OCI-LY1 (cell line): ENCODE measurements at regions not wholly inside any gene's neighbourhood (a gene's known extent, or its start where the extent isn't known, plus 50 kb on each side); places are given as distances from the start of the nearest gene placed in this dataset.

Source experiments
- H2AFZ ChIP-seq: fragments of 200-600 bp; sonication (generic), shearing (Covaris generic); 2 replicates; pipeline ENCODE4 v1.6.0; 2014; ENCODE audit warnings: antibody characterized with exemption, mild to moderate bottlenecking, low read length
- H3F3A ChIP-seq: fragments of 200-600 bp; sonication (generic), shearing (Covaris generic); 2 replicates; pipeline ENCODE4 v1.6.0; 2014; ENCODE audit warnings: mild to moderate bottlenecking, antibody characterized with exemption, low read length, moderate library complexity; ENCODE audit not compliant: insufficient read depth
- H3K27ac ChIP-seq: fragments of 200-600 bp; sonication (generic); 2 replicates; pipeline ENCODE4 v1.5.1; 2014; ENCODE audit warnings: low read length, mixed run types, mild to moderate bottlenecking, low read depth; ENCODE audit not compliant: poor library complexity, severe bottlenecking
- H3K27me3 ChIP-seq: fragments of 200-600 bp; sonication (generic); 2 replicates; pipeline ENCODE4 v1.6.0; 2014; ENCODE audit warnings: antibody characterized with exemption, mild to moderate bottlenecking, low read length, moderate library complexity; ENCODE audit not compliant: insufficient read depth
- H3K36me3 ChIP-seq: fragments of 200-600 bp; sonication (generic); 2 replicates; pipeline ENCODE4 v1.6.1; 2014; ENCODE audit warnings: mild to moderate bottlenecking, antibody characterized with exemption, low read length, moderate library complexity, mixed read lengths; ENCODE audit not compliant: insufficient read depth
- H3K4me1 ChIP-seq: fragments of 200-600 bp; sonication (generic); 2 replicates; pipeline ENCODE4 v1.5.1; 2014; ENCODE audit warnings: mild to moderate bottlenecking, low read length, moderate library complexity; ENCODE audit not compliant: insufficient read depth, severe bottlenecking
- H3K4me2 ChIP-seq: fragments of 200-600 bp; sonication (generic), shearing (Covaris generic); 2 replicates; pipeline ENCODE4 v1.6.1; 2014; ENCODE audit warnings: low read length
- H3K4me3 ChIP-seq: fragments of 200-600 bp; sonication (generic); 2 replicates; pipeline ENCODE4 v1.5.1; 2014; ENCODE audit warnings: low read length, low read depth, mild to moderate bottlenecking, mixed read lengths; ENCODE audit not compliant: poor library complexity, severe bottlenecking
- H3K79me2 ChIP-seq: fragments of 200-600 bp; shearing (Covaris generic); 2 replicates; pipeline ENCODE4 v1.6.1; 2016; ENCODE audit warnings: mixed run types, low read length, mixed read lengths; ENCODE audit not compliant: insufficient read depth
- H3K9ac ChIP-seq: fragments of 200-600 bp; sonication (generic), shearing (Covaris generic); 2 replicates; pipeline ENCODE4 v1.6.1; 2014; ENCODE audit warnings: mild to moderate bottlenecking, low read length, mixed read lengths
- H3K9me2 ChIP-seq: fragments of 200-600 bp; sonication (generic), shearing (Covaris generic); 2 replicates; pipeline ENCODE4 v1.6.1; 2014; ENCODE audit warnings: low read depth, mild to moderate bottlenecking, low read length, mixed read lengths
- H3K9me3 ChIP-seq: fragments of 200-600 bp; shearing (Covaris generic); 2 replicates; pipeline ENCODE4 v1.6.1; 2014; ENCODE audit warnings: low read length, mixed read lengths
- H4K20me1 ChIP-seq: fragments of 200-600 bp; sonication (generic), shearing (Covaris generic); 2 replicates; pipeline ENCODE4 v1.6.0; 2016; ENCODE audit warnings: mild to moderate bottlenecking, low read length; ENCODE audit not compliant: insufficient read depth
- EZH2 ChIP-seq: fragments of 200-600 bp; sonication (generic), shearing (Covaris generic); IDR thresholded peaks from 2 replicates; pipeline ENCODE4 v1.8.0; 2017; ENCODE audit warnings: borderline replicate concordance, mixed run types, mild to moderate bottlenecking, antibody characterized with exemption, low read length, moderate library complexity, mixed read lengths
- TF ChIP-seq, protein P1 (sequence below): fragments of 200-600 bp; sonication (generic), shearing (Covaris generic); IDR thresholded peaks from 2 replicates; pipeline ENCODE4 v1.5.1; 2017; ENCODE audit warnings: mild to moderate bottlenecking, antibody characterized with exemption, low read length, moderate library complexity, mixed read lengths

DNA sequence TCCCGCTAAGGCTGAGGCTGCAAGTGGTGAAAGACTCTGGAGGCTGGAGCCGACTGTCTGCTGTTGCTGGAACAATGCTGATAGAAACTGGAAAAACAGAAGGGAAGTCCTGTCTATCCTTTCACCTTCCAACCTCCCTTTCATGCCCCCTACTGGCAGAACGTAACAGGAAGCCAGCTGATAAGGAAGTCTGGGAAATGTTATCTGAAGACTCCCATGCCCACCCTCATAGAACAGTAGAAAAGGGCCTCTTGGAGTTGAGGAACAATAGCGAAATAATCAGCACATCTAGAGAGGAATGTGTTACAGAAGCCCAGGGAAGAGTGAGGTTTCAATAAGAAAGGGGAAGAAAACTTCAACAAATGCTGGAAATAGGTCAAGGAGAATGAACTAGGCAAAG, 117.1 kb upstream of the DKK2 start:
- Histone ChIP-seq H3K9me3 (no peaks in the 10 kb centered on the region), H3K27me3 (no peaks in the 10 kb centered on the region), H2AFZ (no peak overlapping the region), H3K9ac (no peak overlapping the region), H3K79me2 (no peaks in the 10 kb centered on the region), H4K20me1 (no peaks in the 10 kb centered on the region), H3K4me3 (no peak overlapping the region), H3K36me3 (no peaks in the 10 kb centered on the region), H3K4me2 (no peak overlapping the region), H3F3A (no peaks in the 10 kb centered on the region), H3K4me1 (no peaks in the 10 kb centered on the region), H3K27ac (no peak overlapping the region), H3K9me2 (no peaks in the 10 kb centered on the region)
- TF ChIP-seq EZH2 = no peak
- TF ChIP-seq, protein P1, sequence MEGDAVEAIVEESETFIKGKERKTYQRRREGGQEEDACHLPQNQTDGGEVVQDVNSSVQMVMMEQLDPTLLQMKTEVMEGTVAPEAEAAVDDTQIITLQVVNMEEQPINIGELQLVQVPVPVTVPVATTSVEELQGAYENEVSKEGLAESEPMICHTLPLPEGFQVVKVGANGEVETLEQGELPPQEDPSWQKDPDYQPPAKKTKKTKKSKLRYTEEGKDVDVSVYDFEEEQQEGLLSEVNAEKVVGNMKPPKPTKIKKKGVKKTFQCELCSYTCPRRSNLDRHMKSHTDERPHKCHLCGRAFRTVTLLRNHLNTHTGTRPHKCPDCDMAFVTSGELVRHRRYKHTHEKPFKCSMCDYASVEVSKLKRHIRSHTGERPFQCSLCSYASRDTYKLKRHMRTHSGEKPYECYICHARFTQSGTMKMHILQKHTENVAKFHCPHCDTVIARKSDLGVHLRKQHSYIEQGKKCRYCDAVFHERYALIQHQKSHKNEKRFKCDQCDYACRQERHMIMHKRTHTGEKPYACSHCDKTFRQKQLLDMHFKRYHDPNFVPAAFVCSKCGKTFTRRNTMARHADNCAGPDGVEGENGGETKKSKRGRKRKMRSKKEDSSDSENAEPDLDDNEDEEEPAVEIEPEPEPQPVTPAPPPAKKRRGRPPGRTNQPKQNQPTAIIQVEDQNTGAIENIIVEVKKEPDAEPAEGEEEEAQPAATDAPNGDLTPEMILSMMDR = peak; percentile 48; the same call in 1 of the 2 replicates

DNA sequence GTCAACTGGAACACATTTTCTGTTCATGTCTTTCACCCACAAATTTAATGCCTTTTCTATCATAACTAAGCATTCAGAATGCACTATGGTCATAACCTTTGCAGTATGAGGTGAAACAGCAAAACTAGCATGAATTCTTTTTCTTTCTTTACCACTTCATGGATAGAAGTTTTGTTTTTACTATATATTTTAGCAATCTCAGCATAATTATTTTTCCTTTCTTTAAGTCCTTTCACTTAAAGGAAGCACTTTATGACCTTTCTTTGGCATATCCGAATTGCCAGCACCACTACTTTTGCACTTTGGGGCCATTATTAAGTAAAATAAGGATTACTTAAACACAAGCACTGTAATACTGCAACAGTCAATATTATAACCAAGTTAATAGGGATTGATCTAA, 115.1 kb upstream of the DKK2 start:
- Histone ChIP-seq H3K4me2 (no peak overlapping the region), H3F3A (no peaks in the 10 kb centered on the region), H3K79me2 (no peaks in the 10 kb centered on the region), H3K9me2 (no peaks in the 10 kb centered on the region), H3K27me3 (no peaks in the 10 kb centered on the region), H2AFZ (no peak overlapping the region), H3K9ac (no peak overlapping the region), H3K9me3 (no peaks in the 10 kb centered on the region), H3K4me1 (no peaks in the 10 kb centered on the region), H4K20me1 (no peaks in the 10 kb centered on the region), H3K27ac (no peak overlapping the region), H3K36me3 (no peaks in the 10 kb centered on the region), H3K4me3 (no peak overlapping the region)
- no peak for TF ChIP-seq EZH2
- TF ChIP-seq, protein P1 = no peak

DNA sequence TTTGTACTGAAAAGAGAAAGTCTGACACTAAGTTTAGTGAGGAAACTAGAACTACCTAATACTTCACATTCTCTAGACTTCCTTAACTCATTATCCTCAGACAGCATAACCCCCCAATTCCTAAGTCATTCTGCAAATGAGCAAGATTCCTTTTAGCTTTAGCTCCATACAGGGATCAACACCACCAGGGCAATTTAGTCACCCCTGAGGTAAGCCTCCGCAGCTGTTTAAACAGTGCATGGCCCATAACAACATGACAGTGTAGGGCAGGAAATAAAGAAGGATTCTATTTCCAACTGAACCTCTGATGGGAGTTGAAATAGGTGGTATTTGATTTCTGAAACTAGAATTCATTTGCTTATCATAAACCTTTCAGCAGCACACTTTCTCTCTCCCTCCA, 112.8 kb upstream of the DKK2 start:
- TF ChIP-seq EZH2 = no peak
- TF ChIP-seq, protein P1 = no peak
- H3K4me1 ChIP-seq = no peaks in the 10 kb centered on the region
- no peaks in the 10 kb centered on the region for H4K20me1 ChIP-seq
- H3K79me2 ChIP-seq = no peaks in the 10 kb centered on the region
- H3K4me2 ChIP-seq = no peak overlapping the region
- no peak overlapping the region for H3K9ac ChIP-seq
- no peaks in the 10 kb centered on the region for H3K9me2 ChIP-seq
- no peaks in the 10 kb centered on the region for H3F3A ChIP-seq
- H2AFZ ChIP-seq = no peak overlapping the region
- H3K27me3 ChIP-seq = no peaks in the 10 kb centered on the region
- no peaks in the 10 kb centered on the region for H3K9me3 ChIP-seq
- no peak overlapping the region for H3K4me3 ChIP-seq
- no peak overlapping the region for H3K27ac ChIP-seq
- no peaks in the 10 kb centered on the region for H3K36me3 ChIP-seq
